CD4-positive, alpha-beta T cell treated with Interleukin-12 subunit alpha and Interleukin-12 subunit beta, for 1 hour (primary cell): ENCODE measurements at regions not wholly inside any gene's neighbourhood (a gene's known extent, or its start where the extent isn't known, plus 50 kb on each side); places are given as distances from the start of the nearest gene placed in this dataset.

Experiments used
- DNase-seq: peaks from one replicate; pipeline ENCODE4 v3.0.0-alpha.2; 2020

- DNase-seq, result no peak
Observed at GRCh38 chr22:48804811-48805301, 1022.8 kb downstream of the BRD1 start.

DNA sequence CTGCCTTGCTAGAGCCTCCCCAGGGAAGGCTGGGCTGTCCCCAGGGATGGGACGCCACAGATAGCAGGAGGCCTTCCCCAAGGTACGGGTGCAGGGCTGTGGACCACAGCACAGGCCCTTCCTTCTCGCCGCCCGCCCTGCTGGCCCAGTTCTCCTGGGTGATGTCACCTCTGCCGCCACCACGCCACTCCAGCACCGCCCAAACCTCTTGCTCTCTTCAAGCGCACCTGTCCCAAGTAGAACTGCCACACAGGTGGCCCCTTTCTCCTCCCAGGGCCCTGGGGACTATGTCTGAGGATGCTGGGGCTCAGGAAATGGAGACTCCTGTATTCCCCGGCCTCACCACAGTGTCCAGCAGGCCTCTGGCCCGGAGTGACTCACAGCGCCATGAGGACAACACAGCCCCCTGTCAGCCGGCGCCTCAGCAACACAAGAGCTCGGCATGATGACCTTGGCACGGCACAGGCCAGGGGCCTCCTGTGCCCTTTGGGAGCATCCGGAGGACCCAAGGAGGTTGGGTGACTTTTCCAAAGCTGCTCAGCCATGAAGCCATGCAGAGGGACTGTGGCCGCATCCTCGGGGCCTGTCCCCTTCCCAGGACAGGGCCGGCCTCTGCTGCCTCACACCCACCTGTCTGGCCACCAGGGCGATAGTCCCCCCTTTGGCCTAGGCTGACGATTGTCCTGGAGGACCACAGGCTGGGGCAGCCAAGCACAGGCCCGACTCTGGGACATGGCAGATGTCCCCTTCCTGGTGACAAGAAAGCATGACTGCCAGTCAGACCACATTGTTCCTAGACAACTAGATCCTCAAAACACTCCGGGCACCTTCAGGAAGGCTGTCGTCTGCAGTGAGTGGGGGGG is 1023.5 kb downstream of the BRD1 start:
- DNase-seq, result no peak

DNA sequence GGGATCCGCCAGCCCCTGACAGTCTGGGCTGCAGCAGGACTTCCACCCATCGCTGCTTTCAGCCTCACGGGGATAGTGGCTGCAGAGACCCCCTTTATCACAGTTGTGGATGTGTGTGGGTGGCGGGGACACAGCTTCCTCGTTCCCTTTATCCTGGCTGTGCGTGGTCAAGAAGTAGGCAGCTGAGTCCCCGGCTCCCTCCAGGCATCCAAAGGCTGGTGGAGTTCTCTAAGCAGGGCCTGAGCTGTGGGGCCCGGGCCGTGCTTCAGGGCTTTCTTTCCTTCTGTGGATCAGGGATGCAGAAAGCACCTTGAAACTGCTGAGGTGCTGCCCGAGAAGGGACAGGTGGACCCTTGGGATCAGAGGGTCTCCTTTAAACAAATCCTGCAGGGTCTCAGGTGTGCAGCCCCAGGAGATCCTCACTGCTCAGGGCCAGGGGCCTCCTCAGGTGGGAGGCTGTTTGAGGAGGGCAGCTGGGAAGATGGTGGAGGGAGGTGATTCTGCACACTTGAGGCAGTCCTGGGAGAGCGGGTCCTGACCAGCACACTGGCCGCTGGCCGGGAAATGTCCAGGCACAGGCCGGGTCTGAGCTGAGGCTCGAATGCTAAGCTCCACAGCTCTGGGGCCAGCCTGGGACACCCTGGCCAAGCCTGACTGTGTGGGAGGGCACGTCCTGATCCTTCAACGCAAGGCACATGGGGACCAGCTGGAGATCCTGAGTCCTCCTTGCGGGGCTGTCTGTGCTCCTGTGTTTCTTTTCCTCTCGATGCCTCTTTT is 1024.3 kb downstream of the BRD1 start:
- DNase-seq, result no peak

DNA sequence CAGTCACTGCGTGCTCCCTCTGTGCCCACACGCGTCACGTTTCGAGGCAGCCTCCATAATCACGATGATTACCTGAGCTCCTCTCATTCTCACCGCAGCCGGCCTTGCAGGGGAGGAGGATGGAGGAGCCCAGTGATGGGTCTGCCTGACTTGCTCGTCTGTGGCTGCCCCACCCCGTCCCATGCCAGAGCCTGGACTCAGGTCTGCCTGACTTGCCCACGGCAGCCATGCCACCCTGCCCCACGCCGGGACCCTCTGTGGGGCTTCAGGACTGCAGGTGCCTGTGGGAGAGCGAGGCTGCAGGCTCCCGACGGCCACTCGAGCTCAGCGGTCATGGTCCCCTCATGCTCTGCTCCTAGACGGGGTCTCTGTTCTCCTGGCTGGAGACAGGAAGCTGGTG is 1025.1 kb downstream of the BRD1 start:
- no peak for DNase-seq

- no peak for DNase-seq
Observed at GRCh38 chr22:48800886-48801607, 1026.6 kb downstream of the BRD1 start.

DNA sequence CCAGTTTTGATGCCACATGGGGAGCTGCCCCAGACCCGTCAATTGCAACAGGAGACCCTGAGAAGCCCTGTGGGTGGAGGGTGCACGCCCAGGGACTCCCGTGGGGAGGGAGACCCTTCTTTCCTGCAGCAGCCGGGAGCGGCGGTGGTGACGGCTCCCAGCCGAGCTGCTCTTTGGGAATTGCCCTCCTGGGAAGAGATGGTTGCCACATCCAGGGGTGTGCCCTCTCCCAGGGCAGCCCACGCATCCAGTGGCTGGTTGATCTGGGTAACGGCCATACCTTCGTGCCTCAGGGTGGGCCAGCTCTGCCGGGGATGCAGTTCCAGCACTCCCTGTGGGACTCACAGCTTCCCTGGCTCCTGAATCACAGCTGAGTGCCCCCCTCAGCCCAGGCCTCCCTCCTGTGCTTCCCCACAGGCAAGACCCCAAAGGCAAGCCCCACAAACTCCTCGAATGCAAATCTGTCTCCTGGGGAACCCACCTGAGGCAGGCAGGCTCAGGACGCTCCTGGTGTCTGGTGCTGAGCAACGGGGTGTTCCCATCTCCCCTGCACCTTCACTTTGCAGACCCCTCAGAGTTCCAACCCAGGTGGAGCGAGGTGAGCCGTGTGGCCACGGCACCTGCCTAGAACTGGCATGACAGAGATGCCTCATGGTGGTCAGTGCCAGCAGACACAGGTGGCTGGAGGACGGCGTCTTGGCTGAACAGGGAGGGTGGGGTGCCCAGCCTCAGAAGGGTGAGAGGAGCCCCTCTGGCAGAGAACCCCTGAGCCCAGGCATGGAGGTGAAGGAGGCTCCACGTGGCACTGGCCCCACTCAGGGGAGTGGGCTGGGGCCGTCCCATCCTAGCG is 1027.4 kb downstream of the BRD1 start:
- DNase-seq, result no peak

DNA sequence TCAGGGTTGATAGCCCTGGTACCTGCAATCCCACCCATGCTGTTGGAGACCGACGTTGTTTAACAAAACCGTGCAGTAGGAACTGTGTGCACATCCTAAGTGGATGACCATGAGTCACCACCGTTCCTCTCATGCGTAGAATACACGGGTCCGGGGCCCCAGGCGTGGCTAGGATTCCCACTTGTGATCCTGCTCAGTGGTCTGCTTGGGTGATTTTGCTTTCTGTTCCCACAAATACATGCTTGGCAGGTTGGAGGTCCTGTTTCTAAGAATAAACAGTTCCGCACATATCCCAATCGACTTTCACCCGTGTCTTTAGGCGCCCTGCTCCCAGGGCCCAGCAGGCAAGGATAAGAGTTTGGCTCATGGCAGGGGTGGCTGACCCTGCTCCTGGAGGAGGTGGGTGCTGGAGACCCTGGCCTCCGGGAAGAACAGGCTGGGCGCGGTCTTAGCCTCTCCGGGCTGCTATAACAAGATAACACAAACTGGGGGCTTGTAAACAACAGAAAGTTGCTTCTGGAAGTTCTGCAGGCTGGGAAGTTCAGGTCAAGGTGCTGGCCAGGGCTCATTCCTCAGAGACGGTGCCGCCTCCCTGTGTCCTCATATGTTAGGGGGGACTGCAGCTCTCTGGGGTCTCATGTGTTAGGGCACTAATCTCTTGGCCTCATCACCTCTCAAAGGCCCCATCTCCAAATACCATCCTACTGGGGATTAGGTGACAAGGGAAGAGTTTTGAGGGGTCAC is 1028.3 kb downstream of the BRD1 start:
- no peak for DNase-seq

- DNase-seq, result no peak
Observed at GRCh38 chr22:48798281-48799226, 1029.1 kb downstream of the BRD1 start.

- DNase-seq, result no peak
Observed at GRCh38 chr22:48797731-48798130, 1029.9 kb downstream of the BRD1 start.

GRCh38 chr22:48796310-48797015 is 1031.2 kb downstream of the BRD1 start:
- no peak for DNase-seq

GRCh38 chr22:48795664-48796063 is 1032.0 kb downstream of the BRD1 start:
- no peak for DNase-seq

DNA sequence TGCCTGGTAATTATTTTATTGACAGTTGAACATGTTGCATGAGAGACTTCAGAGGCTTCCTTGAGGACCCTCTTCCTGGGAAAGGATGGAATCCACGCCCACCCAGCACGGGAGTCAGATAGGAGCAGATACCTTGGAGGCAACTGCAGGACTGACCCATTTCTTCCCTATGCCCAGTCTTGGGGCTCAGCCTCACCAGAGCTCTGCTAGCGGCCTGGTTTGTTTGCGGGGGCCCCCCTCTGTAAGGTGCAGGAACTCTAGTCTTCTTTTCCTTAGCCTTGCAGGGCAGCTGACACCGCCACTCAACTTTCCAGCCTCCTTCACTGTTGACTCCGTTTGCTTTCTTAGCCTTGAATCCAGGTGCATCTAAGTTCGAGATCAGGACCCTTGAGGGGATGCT is 1032.8 kb downstream of the BRD1 start:
- DNase-seq, result no peak

- DNase-seq, result no peak
Observed at GRCh38 chr22:48793949-48794348, 1033.7 kb downstream of the BRD1 start.

- DNase-seq, result no peak
Observed at GRCh38 chr22:48786679-48786996, 1041.0 kb downstream of the BRD1 start.

DNA sequence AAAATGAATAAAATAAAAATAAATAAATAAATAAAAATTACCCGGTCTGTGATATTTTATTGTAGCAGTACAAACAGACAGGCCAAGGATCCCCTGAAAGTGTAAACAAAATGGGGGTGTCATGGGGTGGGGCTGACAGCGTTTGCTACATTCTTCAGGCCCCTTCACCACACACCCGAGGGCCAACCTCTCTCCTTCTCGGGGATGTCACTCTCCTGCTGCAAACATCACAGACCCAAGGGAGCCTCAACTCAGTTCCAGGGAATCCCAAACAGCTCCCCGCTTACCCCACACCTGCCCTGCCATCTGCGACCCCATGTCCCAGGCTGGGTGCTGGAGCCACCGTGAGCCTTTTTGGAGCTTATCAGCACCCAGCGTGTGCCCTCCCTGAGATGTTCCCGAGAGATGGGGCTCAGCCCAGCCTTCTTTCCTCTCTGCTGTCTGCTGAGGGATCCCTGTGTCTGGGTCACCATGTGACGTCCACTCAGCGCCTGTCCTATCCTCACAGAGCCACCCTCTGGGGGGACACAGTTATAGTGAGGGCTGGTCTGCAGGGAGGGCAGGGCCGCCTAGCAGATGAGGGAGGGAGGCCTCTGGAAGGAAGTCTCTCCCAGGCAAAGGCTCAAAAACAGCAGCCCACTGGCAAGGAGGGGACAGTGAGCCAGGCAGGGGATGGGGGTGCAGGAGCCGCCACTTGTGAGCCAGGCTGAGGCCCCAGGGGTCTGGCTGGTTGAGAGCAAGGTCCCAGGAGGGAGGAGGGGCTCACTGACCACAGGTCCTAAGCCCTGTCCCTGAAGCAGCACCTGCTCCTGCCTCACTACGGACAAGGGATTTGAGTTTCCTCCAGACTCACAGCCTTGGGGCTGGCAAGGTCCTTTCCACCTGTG is 1041.6 kb downstream of the BRD1 start:
- DNase-seq, result no peak

- no peak for DNase-seq
Observed at GRCh38 chr22:48784701-48785503, 1042.8 kb downstream of the BRD1 start.

DNA sequence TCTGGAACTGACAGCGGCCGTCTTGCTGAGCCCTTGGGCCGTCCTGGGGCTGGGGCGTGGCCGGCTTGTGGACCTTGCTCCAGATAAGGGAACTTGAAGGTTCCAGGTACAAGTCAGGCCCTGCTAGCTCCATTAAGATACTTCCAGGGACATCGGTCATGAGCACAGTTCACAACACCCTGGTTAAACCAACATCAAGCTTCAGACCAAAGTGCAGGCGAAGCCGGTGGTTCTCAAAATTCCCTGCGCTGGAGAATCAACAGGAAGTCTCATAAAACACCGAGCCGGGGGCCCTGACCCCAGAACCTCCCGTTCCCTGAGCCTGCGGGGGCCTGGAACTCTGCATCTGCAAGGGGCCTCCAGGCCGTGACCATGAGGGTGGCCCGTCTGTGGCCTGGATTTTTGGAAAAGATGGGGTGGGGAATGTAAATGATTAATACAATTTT is 1043.8 kb downstream of the BRD1 start:
- DNase-seq, result no peak
